ENCODE measurements at regions not wholly inside any gene's neighbourhood (a gene's known extent, or its start where the extent isn't known, plus 50 kb on each side); places are given as distances from the start of the nearest gene placed in this dataset.
"Not testable (repeated sequence)": the region's sequence is repeated elsewhere in the genome, so short reads cannot be mapped to it uniquely, and the experiment has no call there.

DNA sequence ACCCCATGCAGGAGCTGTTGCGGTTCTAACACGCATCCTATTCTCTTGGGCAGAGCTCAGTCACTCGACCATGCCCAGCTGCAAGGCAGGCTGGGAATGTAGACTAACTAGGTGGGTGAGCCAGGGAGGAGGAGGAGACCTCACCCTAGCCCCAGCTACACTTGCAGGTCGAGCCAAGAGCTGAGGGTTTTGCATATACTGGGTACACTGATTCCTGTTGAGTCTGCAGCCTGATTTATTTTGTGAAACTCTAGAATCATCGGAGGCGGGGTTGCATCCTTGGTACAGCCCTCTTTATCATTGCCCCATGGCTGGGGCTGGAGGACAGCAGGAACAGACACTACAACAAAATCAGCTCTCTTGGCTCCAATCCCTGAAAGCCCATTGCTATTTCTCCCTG lies 93.8 kb upstream of the DPP6 start:
- not testable (repeated sequence) for H3K27ac ChIP-seq (ENCODE audit: low read length); DNase-seq
- no CpG with 5 or more reads among the region's 6 CpGs for WGBS (ENCODE audit: insufficient coverage, low lambda C conversion rate)

DNA sequence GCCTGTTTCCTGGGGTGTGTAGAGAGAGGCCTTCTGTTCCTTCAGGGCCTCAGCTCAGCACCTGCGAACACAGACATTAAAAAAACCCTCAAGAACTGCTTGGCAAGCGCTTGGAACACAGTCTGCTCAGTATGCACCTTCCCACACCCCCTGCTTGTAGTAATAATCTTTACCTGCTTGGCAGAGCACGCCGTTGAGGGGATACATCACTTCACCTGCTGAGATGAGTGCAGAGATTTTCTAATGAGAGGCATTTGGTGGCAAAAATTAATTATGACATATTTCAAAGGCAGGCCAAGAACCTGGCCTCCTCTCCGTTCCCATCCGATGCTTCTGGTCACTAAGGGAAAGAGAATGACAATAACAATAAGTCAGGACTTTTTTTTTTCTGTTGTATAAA lies 93.4 kb upstream of the DPP6 start:
- no CpG with 5 or more reads among the region's 6 CpGs for WGBS (ENCODE audit: insufficient coverage, low lambda C conversion rate)
- not testable (repeated sequence) for H3K27ac ChIP-seq (ENCODE audit: low read length); H3K4me1 ChIP-seq (ENCODE audit: control insufficient read depth, insufficient read depth, low read length)

More for the DNA sequence above, 93.8 kb upstream of the DPP6 start:
- not testable (repeated sequence) for H3K9me3 ChIP-seq (ENCODE audit: control insufficient read depth, low read depth, low read length); H3K27me3 ChIP-seq (ENCODE audit: control insufficient read depth, insufficient read depth, low read length); H3K36me3 ChIP-seq (ENCODE audit: control insufficient read depth, insufficient read depth, low read length); H3K4me1 ChIP-seq (ENCODE audit: control insufficient read depth, insufficient read depth, low read length); H3K4me3 ChIP-seq (ENCODE audit: low read length)

DNA sequence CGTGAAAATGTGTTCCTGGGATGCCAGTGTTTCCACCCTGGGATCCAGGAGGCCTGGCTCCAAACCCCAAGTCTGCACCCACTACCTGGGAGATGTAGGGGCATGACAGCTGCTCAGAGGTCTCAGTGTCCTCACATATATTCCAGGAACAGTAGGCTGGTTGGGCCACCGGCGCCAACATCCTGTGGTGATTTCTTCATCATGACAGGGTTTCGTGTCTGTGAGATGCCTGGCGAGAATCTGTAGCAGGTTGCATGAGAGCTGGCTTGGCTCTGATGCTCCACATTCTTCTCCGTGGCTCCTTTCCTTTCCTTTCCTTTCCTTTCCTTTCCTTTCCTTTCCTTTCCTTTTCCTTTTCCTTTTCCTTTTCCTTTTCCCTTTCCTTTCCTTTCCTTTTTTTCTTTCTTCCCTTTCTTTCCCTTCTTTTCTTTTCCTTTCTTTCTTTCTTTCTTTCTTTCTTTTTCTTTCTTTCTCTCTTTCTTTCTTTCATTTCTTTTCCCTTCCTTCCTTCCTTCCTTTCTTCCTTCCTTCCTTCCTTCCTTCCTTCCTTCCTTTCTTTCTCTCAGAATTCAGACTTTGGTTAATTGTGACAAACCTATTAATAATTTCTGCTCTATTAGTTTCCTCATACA lies 87.6 kb upstream of the DPP6 start:
- not testable (repeated sequence) for H3K27ac ChIP-seq (ENCODE audit: low read length); H3K9me3 ChIP-seq (ENCODE audit: control insufficient read depth, low read depth, low read length); H3K4me1 ChIP-seq (ENCODE audit: control insufficient read depth, insufficient read depth, low read length); H3K36me3 ChIP-seq (ENCODE audit: control insufficient read depth, insufficient read depth, low read length); H3K4me3 ChIP-seq (ENCODE audit: low read length); DNase-seq; H3K27me3 ChIP-seq (ENCODE audit: control insufficient read depth, insufficient read depth, low read length)
- 83% methylated on average over 1 of the region's 6 CpGs for WGBS (ENCODE audit: insufficient coverage, low lambda C conversion rate)

More for the DNA sequence above, 93.4 kb upstream of the DPP6 start:
- not testable (repeated sequence) for H3K9me3 ChIP-seq (ENCODE audit: control insufficient read depth, low read depth, low read length); H3K4me3 ChIP-seq (ENCODE audit: low read length); H3K27me3 ChIP-seq (ENCODE audit: control insufficient read depth, insufficient read depth, low read length); H3K36me3 ChIP-seq (ENCODE audit: control insufficient read depth, insufficient read depth, low read length); DNase-seq

DNA sequence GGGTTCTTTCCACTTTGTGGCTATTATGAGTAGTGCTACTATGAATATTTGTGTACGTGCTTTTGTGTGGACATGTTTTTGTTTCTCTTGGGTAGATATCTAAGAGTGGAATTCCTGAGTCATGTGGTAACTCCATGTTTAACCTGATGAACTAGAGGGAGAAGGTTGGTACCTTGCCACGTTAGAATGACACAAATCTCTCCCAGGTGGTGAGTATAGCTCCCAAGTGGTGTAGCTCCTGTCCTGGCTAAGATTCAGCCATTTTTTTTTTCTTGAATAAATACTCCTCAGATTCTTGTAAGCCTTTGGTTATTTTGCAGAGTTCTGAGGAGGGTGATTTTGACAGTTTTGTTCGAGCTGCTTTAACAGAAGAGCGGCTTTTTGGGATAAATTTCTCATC lies 83.2 kb upstream of the DPP6 start:
- not testable (repeated sequence) for DNase-seq; H3K27ac ChIP-seq (ENCODE audit: low read length); H3K36me3 ChIP-seq (ENCODE audit: control insufficient read depth, insufficient read depth, low read length); H3K4me1 ChIP-seq (ENCODE audit: control insufficient read depth, insufficient read depth, low read length); H3K9me3 ChIP-seq (ENCODE audit: control insufficient read depth, low read depth, low read length); H3K27me3 ChIP-seq (ENCODE audit: control insufficient read depth, insufficient read depth, low read length); H3K4me3 ChIP-seq (ENCODE audit: low read length)
- WGBS (ENCODE audit: insufficient coverage, low lambda C conversion rate), result no CpG with 5 or more reads among the region's 4 CpGs

DNA sequence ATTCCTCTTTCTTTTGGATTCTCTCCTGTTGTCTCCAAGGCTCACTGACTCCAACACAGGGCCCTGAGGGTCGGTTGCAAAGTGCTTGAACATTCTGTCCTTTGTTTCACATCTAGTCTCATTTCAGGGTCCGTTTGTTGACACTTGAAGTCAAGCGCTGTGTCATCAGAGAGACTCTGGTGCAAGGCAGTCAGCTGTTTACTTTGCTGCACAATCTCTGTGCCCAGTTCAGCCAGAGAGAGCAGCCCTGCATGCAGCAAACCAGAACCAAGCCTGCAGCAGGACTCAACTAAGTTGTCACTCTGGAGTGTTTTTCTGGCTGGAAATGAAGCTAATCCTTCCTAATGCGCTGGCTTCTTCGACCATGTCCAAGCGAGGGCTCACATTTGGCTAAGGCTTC lies 77.6 kb upstream of the DPP6 start:
- H3K4me3 ChIP-seq (ENCODE audit: low read length), result not testable (repeated sequence)
- WGBS (ENCODE audit: insufficient coverage, low lambda C conversion rate), result 73% methylated on average over 3 of the region's 6 CpGs

DNA sequence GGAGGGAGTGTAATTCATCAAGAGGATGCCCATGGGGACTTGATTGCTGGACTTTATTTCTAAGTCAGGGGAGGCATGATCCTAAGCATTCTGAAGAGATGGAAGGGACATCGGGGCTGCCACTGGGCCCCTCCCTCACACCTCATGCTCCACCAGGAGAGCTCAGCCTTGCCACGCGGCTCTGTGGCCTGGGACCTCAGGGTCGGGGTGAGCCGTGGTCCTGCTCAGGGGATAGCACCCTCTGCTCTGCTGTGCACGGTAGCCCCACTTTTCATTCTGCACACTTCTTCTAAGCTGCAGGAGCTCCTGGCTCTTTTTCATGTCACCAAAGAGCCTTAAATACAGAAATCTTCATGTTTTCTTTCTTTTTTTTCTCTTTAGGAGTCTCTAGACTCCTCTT lies 75.5 kb upstream of the DPP6 start:
- not testable (repeated sequence) for H3K27ac ChIP-seq (ENCODE audit: low read length); DNase-seq; H3K4me3 ChIP-seq (ENCODE audit: low read length); H3K9me3 ChIP-seq (ENCODE audit: control insufficient read depth, low read depth, low read length); H3K4me1 ChIP-seq (ENCODE audit: control insufficient read depth, insufficient read depth, low read length); H3K36me3 ChIP-seq (ENCODE audit: control insufficient read depth, insufficient read depth, low read length); H3K27me3 ChIP-seq (ENCODE audit: control insufficient read depth, insufficient read depth, low read length)
- no CpG with 5 or more reads among the region's 6 CpGs for WGBS (ENCODE audit: insufficient coverage, low lambda C conversion rate)

More for the DNA sequence above, 77.6 kb upstream of the DPP6 start:
- DNase-seq; H3K27me3 ChIP-seq (ENCODE audit: control insufficient read depth, insufficient read depth, low read length); H3K36me3 ChIP-seq (ENCODE audit: control insufficient read depth, insufficient read depth, low read length); H3K9me3 ChIP-seq (ENCODE audit: control insufficient read depth, low read depth, low read length); H3K27ac ChIP-seq (ENCODE audit: low read length); H3K4me1 ChIP-seq (ENCODE audit: control insufficient read depth, insufficient read depth, low read length): not testable (repeated sequence)

DNA sequence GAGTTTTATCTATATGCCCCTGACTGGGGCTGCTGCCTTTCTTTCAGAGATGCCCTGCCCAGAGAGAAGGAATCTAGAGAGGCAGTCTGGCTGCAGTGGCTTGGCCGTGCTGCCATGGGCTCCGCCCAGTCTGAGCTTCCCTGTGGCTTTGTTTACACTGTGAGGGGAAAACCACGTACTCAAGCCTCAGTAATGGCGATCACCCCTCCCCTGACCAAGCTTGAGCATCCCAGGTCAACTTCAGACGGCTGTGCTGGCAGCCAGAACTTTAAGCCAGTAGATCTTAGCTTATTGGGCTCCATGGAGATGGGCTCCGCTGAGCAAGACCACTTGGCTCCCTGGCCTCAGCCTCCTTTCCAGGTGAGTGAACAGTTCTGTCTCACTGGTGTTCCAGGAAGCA lies 69.0 kb upstream of the DPP6 start:
- not testable (repeated sequence) for H3K36me3 ChIP-seq (ENCODE audit: control insufficient read depth, insufficient read depth, low read length); H3K27ac ChIP-seq (ENCODE audit: low read length); DNase-seq; H3K27me3 ChIP-seq (ENCODE audit: control insufficient read depth, insufficient read depth, low read length); H3K4me3 ChIP-seq (ENCODE audit: low read length); H3K9me3 ChIP-seq (ENCODE audit: control insufficient read depth, low read depth, low read length); H3K4me1 ChIP-seq (ENCODE audit: control insufficient read depth, insufficient read depth, low read length)
- WGBS (ENCODE audit: insufficient coverage, low lambda C conversion rate), result no CpG with 5 or more reads among the region's 6 CpGs

DNA sequence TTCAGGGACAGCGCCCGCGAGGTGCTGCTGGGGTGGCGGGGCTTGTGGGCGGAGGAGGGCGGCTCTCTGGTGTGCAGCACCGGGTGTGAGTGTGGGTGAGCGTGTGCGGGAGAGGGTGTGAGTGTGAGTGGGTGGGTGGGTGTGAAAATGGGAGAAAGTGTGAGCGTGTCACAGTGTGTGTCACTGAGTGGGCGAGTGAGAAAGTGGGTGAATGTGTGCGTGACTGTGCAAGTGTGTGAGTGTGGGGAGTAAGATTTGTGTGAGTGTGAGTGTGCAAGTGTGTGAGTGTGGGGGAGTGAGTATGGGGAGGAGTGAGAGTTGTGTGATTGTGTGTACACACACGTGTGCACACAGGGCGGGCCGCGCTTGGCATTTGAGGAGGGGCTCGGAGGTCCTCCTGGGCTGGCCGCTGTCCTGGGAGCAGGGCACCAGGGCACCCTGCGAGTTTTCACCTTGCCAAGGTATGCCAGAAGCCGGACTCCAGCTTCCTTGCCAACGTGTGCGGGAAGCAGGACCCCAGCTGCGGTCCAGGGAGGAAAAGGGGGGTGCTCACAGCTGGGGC lies 63.1 kb upstream of the DPP6 start:
- H3K4me1 ChIP-seq (ENCODE audit: control insufficient read depth, insufficient read depth, low read length); H3K27ac ChIP-seq (ENCODE audit: low read length); H3K9me3 ChIP-seq (ENCODE audit: control insufficient read depth, low read depth, low read length); H3K27me3 ChIP-seq (ENCODE audit: control insufficient read depth, insufficient read depth, low read length); H3K36me3 ChIP-seq (ENCODE audit: control insufficient read depth, insufficient read depth, low read length); DNase-seq; H3K4me3 ChIP-seq (ENCODE audit: low read length): not testable (repeated sequence)
- 100% methylated on average over 1 of the region's 23 CpGs for WGBS (ENCODE audit: insufficient coverage, low lambda C conversion rate)

DNA sequence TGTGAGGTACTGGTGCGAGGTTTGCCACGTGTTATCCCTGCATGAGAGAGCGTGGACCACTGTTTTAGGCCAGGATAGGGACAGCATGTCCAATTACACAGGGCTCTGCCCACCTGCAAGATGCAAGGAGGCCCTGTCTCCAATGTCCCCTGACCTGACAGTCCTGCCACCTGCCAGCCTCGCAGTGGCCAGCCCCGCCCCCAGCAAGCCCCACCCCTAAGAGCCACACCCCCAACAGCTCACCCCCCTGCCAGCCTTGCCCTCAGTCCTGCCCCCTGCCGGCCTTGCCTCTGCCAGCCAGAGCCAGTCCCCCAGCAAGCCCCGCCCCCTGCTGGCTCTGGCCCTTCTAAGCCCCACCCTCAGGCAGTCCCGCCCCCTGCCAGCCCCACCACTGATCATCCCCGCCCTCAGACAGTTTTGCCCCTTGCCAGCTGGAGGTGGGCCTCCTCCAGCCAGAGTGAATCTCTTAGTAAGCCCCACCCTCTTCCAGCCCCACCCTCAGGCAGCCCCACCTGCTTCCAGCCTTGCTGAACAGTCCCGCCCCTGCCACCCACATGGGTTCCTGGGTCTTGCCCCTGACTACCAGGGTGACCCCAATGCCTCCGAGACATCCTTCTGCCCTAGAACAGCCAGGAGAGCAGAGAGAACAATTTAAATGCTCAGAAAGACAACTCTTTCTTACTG lies 62.3 kb upstream of the DPP6 start:
- no CpG with 5 or more reads among the region's 11 CpGs for WGBS (ENCODE audit: insufficient coverage, low lambda C conversion rate)
- DNase-seq; H3K27me3 ChIP-seq (ENCODE audit: control insufficient read depth, insufficient read depth, low read length); H3K4me1 ChIP-seq (ENCODE audit: control insufficient read depth, insufficient read depth, low read length); H3K36me3 ChIP-seq (ENCODE audit: control insufficient read depth, insufficient read depth, low read length); H3K4me3 ChIP-seq (ENCODE audit: low read length); H3K9me3 ChIP-seq (ENCODE audit: control insufficient read depth, low read depth, low read length); H3K27ac ChIP-seq (ENCODE audit: low read length): not testable (repeated sequence)

DNA sequence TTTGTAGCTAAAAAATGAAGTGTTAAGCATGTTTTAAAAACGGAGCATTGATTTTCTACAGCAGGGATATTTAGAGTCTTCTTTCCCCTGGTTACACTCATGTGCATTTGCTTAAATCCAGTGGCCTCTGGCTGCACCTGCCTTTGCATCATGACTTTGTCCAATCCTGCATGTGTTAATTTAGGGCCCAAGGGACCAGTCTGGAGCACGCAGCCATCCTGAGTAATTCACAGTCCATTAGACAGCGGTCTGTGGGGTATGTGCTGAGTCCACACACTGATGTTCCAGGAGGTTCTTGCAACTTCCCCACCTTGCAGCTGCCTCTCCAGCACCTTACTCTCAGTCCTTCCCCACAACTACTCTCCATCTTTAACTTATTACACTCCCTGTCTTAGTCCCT lies 60.7 kb upstream of the DPP6 start:
- no CpG with 5 or more reads among the region's 3 CpGs for WGBS (ENCODE audit: insufficient coverage, low lambda C conversion rate)
- not testable (repeated sequence) for H3K4me1 ChIP-seq (ENCODE audit: control insufficient read depth, insufficient read depth, low read length); H3K27ac ChIP-seq (ENCODE audit: low read length); H3K4me3 ChIP-seq (ENCODE audit: low read length); H3K36me3 ChIP-seq (ENCODE audit: control insufficient read depth, insufficient read depth, low read length); DNase-seq; H3K9me3 ChIP-seq (ENCODE audit: control insufficient read depth, low read depth, low read length); H3K27me3 ChIP-seq (ENCODE audit: control insufficient read depth, insufficient read depth, low read length)

DNA sequence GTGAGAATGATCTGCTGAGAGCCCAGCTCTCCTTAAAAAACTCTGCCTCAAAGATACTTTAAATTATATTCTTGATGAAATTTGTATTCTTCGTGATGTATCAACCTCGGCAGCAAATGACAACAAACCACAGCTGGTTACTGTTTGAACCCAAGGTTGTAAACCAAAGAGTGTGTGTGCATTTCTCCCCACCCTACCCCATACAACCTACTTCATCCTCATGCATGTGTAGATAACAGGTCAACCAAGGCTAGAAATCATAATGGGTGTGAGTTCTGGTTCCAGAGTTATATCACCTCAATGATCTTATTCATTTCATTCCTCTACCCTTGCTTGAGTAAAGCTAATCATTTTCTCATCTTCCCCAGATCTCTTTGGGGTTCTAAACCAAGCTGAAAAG lies 58.8 kb upstream of the DPP6 start:
- no CpG with 5 or more reads among the region's 2 CpGs for WGBS (ENCODE audit: insufficient coverage, low lambda C conversion rate)

More for the DNA sequence above, 58.8 kb upstream of the DPP6 start:
- not testable (repeated sequence) for H3K4me3 ChIP-seq (ENCODE audit: low read length); H3K27ac ChIP-seq (ENCODE audit: low read length); H3K9me3 ChIP-seq (ENCODE audit: control insufficient read depth, low read depth, low read length); H3K27me3 ChIP-seq (ENCODE audit: control insufficient read depth, insufficient read depth, low read length); H3K4me1 ChIP-seq (ENCODE audit: control insufficient read depth, insufficient read depth, low read length); DNase-seq; H3K36me3 ChIP-seq (ENCODE audit: control insufficient read depth, insufficient read depth, low read length)

All from large intestine (tissue), 3 donors.